AG09319 (cell line): ENCODE measurements at regions not wholly inside any gene's neighbourhood (a gene's known extent, or its start where the extent isn't known, plus 50 kb on each side); places are given as distances from the start of the nearest gene placed in this dataset.
"Not testable (repeated sequence)": the region's sequence is repeated elsewhere in the genome, so short reads cannot be mapped to it uniquely, and the experiment has no call there.

Experiments used
- DNase-seq: peaks from one replicate; pipeline ENCODE4 v3.0.0-alpha.2; 2010; ENCODE audit warnings: low read depth; ENCODE audit errors: extremely low read depth
- CTCF ChIP-seq: IDR thresholded peaks from 2 replicates; pipeline ENCODE4 v1.5.1; 2011; ENCODE audit warnings: low read depth, mild to moderate bottlenecking, inconsistent platforms, low read length, moderate library complexity

- no peak for DNase-seq
- TF ChIP-seq CTCF = no peak
These were observed 1063.1 kb downstream of the BCL11B start for GRCh38 chr14:98208943-98209342.

- no peak for DNase-seq
- no peak for TF ChIP-seq CTCF
These were observed 1061.8 kb downstream of the BCL11B start for GRCh38 chr14:98210045-98210672.

- DNase-seq = no peak
- no peak for TF ChIP-seq CTCF
These were observed 1054.5 kb downstream of the BCL11B start for GRCh38 chr14:98217530-98217929.

- TF ChIP-seq CTCF = no peak
- no peak for DNase-seq
These were observed 1053.8 kb downstream of the BCL11B start for GRCh38 chr14:98218218-98218617.

GRCh38 chr14:98219638-98220037 lies 1052.4 kb downstream of the BCL11B start:
- no peak for TF ChIP-seq CTCF
- no peak for DNase-seq

GRCh38 chr14:98223106-98223505 lies 1048.9 kb downstream of the BCL11B start:
- DNase-seq = no peak
- TF ChIP-seq CTCF = no peak

GRCh38 chr14:98223710-98224109 lies 1048.3 kb downstream of the BCL11B start:
- not testable (repeated sequence) for DNase-seq

GRCh38 chr14:98226411-98226810 lies 1045.6 kb downstream of the BCL11B start:
- no peak for DNase-seq
- TF ChIP-seq CTCF = no peak
